GM13976 (cell line): ENCODE measurements at regions not wholly inside any gene's neighbourhood (a gene's known extent, or its start where the extent isn't known, plus 50 kb on each side); places are given as distances from the start of the nearest gene placed in this dataset.

ENCODE experiments used
- DNase-seq: peaks from one replicate; pipeline ENCODE4 v3.0.0; 2012; ENCODE audit warnings: low spot score
- CTCF ChIP-seq: IDR thresholded peaks from 2 replicates; pipeline ENCODE4 v1.5.1; 2012; ENCODE audit warnings: borderline replicate concordance, mild to moderate bottlenecking; ENCODE audit not compliant: insufficient read depth; ENCODE audit errors: extremely low read depth, missing control alignments, control extremely low read depth
- in situ Hi-C: fragments of 300-500 bp; cut with MboI; formaldehyde crosslinking; loops from one replicate; pipeline ENCODE4 v1.12.0; 2022; ENCODE audit warnings: low sequenced_read_pairs, mixed read lengths, inconsistent platforms; ENCODE audit not compliant: unreplicated experiment

- no peak for DNase-seq
- no peak for TF ChIP-seq CTCF
- in situ Hi-C loops, result no loop called here
Observed at GRCh38 chr18:38565513-38565912, 999.9 kb upstream of the CELF4 start.

- in situ Hi-C loops, result no loop called here
- no peak for TF ChIP-seq CTCF
- DNase-seq, result no peak
Observed at GRCh38 chr18:38563396-38563980, 997.9 kb upstream of the CELF4 start.

GRCh38 chr18:38557006-38557405 lies 991.4 kb upstream of the CELF4 start:
- in situ Hi-C loops, result no loop called here
- no peak for DNase-seq
- no peak for TF ChIP-seq CTCF

GRCh38 chr18:38552732-38553321 lies 987.2 kb upstream of the CELF4 start:
- TF ChIP-seq CTCF, result no peak
- DNase-seq, result no peak
- in situ Hi-C loops, result no loop called here

GRCh38 chr18:38551881-38552280 lies 986.3 kb upstream of the CELF4 start:
- TF ChIP-seq CTCF, result no peak
- in situ Hi-C loops, result no loop called here
- DNase-seq, result no peak

GRCh38 chr18:38545071-38545470 lies 979.5 kb upstream of the CELF4 start:
- peak; percentile 40 for TF ChIP-seq CTCF
- DNase-seq, result no peak
- in situ Hi-C loops, result no loop called here
